Mesenchymal stem cell (in vitro differentiated cells and primary cell): ENCODE measurements at regions not wholly inside any gene's neighbourhood (a gene's known extent, or its start where the extent isn't known, plus 50 kb on each side); places are given as distances from the start of the nearest gene placed in this dataset.

Experiments used
- DNase-seq: peaks from one replicate; pipeline ENCODE4 v3.0.0-alpha.2; 2013
- H2AFZ ChIP-seq: one replicate; pipeline ENCODE4 v1.6.1; 2013; ENCODE audit warnings: low read depth, mild to moderate bottlenecking, control low read depth, inconsistent platforms, low read length, moderate library complexity
- H2AK5ac ChIP-seq: 2 replicates; pipeline ENCODE4 v1.6.1; 2013; ENCODE audit warnings: low read length, moderate library complexity, mild to moderate bottlenecking, inconsistent platforms; ENCODE audit not compliant: severe bottlenecking
- H2BK120ac ChIP-seq: one replicate; pipeline ENCODE4 v1.6.1; 2013; ENCODE audit warnings: low read depth, mild to moderate bottlenecking, inconsistent platforms, low read length, moderate library complexity
- H2BK12ac ChIP-seq, 2 experiments: one replicate each; pipeline ENCODE4 v1.6.1; 2013; ENCODE audit warnings: inconsistent platforms in 2 of 2, low read length in 2 of 2, mild to moderate bottlenecking in 2 of 2, moderate library complexity in 2 of 2, control low read depth in 1 of 2
- H2BK15ac ChIP-seq: one replicate; pipeline ENCODE4 v1.6.1; 2013; ENCODE audit warnings: mild to moderate bottlenecking, low read depth, inconsistent platforms; ENCODE audit not compliant: poor library complexity, severe bottlenecking
- H2BK5ac ChIP-seq: 2 replicates; pipeline ENCODE4 v1.6.1; 2013; ENCODE audit warnings: low read depth, mild to moderate bottlenecking, low read length, control low read depth, inconsistent platforms; ENCODE audit not compliant: poor library complexity, severe bottlenecking
- H3K14ac ChIP-seq, 2 experiments: one replicate each; pipeline ENCODE4 v1.6.1; 2013; ENCODE audit warnings: inconsistent platforms in 2 of 2, low read length in 2 of 2, control low read depth in 1 of 2, mild to moderate bottlenecking in 1 of 2, moderate library complexity in 1 of 2
- H3K18ac ChIP-seq, 2 experiments: one replicate each; pipeline ENCODE4 v1.6.1; 2013; ENCODE audit warnings: inconsistent platforms in 2 of 2, low read length in 2 of 2, control low read depth in 1 of 2, low read depth in 1 of 2, mild to moderate bottlenecking in 1 of 2
- H3K23ac ChIP-seq, 2 experiments: one replicate each; pipeline ENCODE4 v1.6.1; 2013; ENCODE audit warnings: inconsistent platforms in 2 of 2, low read length in 2 of 2, mild to moderate bottlenecking in 2 of 2, moderate library complexity in 2 of 2, control low read depth in 1 of 2
- H3K27ac ChIP-seq: 2 replicates; pipeline ENCODE4 v1.5.1; 2013; ENCODE audit warnings: mild to moderate bottlenecking, moderate library complexity, low read length, control low read depth, inconsistent platforms; ENCODE audit not compliant: poor library complexity, severe bottlenecking
- H3K27me3 ChIP-seq, 2 experiments: 2 replicates each; pipeline versions ENCODE4 v1.6.1 to v1.7.0; 2013; ENCODE audit warnings: low read length in 2 of 2, mild to moderate bottlenecking in 2 of 2, moderate library complexity in 2 of 2, control low read depth in 1 of 2, inconsistent platforms in 1 of 2; ENCODE audit not compliant: control insufficient read depth in 1 of 2, insufficient read depth in 1 of 2
- H3K36me3 ChIP-seq, 2 experiments: 2 replicates each; pipeline versions ENCODE4 v1.6.1 to v1.7.0; 2013; ENCODE audit warnings: low read length in 2 of 2, control low read depth in 1 of 2, inconsistent platforms in 1 of 2, low read depth in 1 of 2, mild to moderate bottlenecking in 1 of 2; ENCODE audit not compliant: insufficient read depth in 2 of 2, control insufficient read depth in 1 of 2
- H3K4ac ChIP-seq, 2 experiments: one replicate each; pipeline ENCODE4 v1.6.1; 2013; ENCODE audit warnings: inconsistent platforms in 2 of 2, low read length in 2 of 2, mild to moderate bottlenecking in 2 of 2, moderate library complexity in 2 of 2, control low read depth in 1 of 2, low read depth in 1 of 2
- H3K4me1 ChIP-seq: 2 replicates; pipeline ENCODE4 v1.6.1; 2013; ENCODE audit warnings: low read depth, low read length, control low read depth; ENCODE audit not compliant: control insufficient read depth, insufficient read depth
- H3K4me2 ChIP-seq: 2 replicates; pipeline ENCODE4 v1.6.1; 2013; ENCODE audit warnings: low read length, mild to moderate bottlenecking, inconsistent platforms; ENCODE audit not compliant: poor library complexity, severe bottlenecking
- H3K4me3 ChIP-seq, 2 experiments: 2 replicates each; pipeline versions ENCODE4 v1.5.1 to v1.7.0; 2013; ENCODE audit warnings: low read length in 2 of 2, mild to moderate bottlenecking in 2 of 2, control low read depth in 1 of 2, low read depth in 1 of 2; ENCODE audit not compliant: insufficient read depth in 1 of 2
- H3K79me1 ChIP-seq: replicated peaks from 2 replicates; pipeline ENCODE4 v1.6.1; 2013; ENCODE audit warnings: mild to moderate bottlenecking, control low read depth, low read length, inconsistent platforms; ENCODE audit not compliant: poor library complexity, severe bottlenecking
- H3K9ac ChIP-seq: 2 replicates; pipeline ENCODE4 v1.7.0; 2013; ENCODE audit warnings: mild to moderate bottlenecking, low read length, moderate library complexity
- H3K9me3 ChIP-seq: 2 replicates; pipeline ENCODE4 v1.7.0; 2013; ENCODE audit warnings: mild to moderate bottlenecking, low read length; ENCODE audit not compliant: control insufficient read depth
- H4K8ac ChIP-seq: one replicate; pipeline ENCODE4 v1.6.1; 2013; ENCODE audit warnings: inconsistent platforms, mild to moderate bottlenecking, low read length, moderate library complexity
- H4K91ac ChIP-seq: one replicate; pipeline ENCODE4 v1.6.1; 2013; ENCODE audit warnings: mild to moderate bottlenecking, low read length, inconsistent platforms
- WGBS: methylation state at CpG from one replicate; pipeline ENCODE4 v1.1.7; 2013; ENCODE audit warnings: mixed read lengths; 5-methylcytosine and 5-hydroxymethylcytosine counted together

DNA sequence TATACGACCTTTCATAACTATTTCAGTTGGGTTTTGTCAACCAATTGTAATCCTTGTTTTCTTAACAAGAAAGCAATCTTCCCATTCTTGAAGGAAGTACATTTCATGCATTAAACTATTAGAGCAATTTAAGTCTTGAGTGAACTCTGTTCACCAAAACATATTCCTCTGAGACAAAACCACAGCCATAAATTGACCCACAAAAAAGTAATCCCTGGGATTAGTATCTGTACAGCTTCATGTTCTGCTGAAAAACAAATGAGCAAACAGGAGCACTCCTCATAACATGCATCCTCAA, 207.0 kb upstream of the PDE5A start:
- H2BK15ac ChIP-seq: no peak overlapping the region
- no peaks in the 10 kb centered on the region for H3K27me3 ChIP-seq
- H3K79me1 ChIP-seq: no peaks in the 10 kb centered on the region
- H3K23ac ChIP-seq: no peak overlapping the region
- H2BK5ac ChIP-seq: no peak overlapping the region
- no peak overlapping the region for H3K4me3 ChIP-seq
- H3K4me1 ChIP-seq: no peaks in the 10 kb centered on the region
- no peak overlapping the region for H2BK12ac ChIP-seq
- peaks cover 5% of the 10 kb centered on the region for H3K9me3 ChIP-seq
- no peak overlapping the region for H4K8ac ChIP-seq
- H3K4ac ChIP-seq: no peak overlapping the region
- no peak overlapping the region for H2AK5ac ChIP-seq
- no peak overlapping the region for H3K27ac ChIP-seq
- WGBS: 0% methylated on average over 1 of the region's 1 CpG
- peak; percentile 86 for DNase-seq
- H3K14ac ChIP-seq: no peak overlapping the region
- H4K91ac ChIP-seq: no peak overlapping the region
- no peaks in the 10 kb centered on the region for H3K36me3 ChIP-seq
- no peak overlapping the region for H3K9ac ChIP-seq
- H3K18ac ChIP-seq: peak overlapping the region in 1 of 2 experiments; percentile 82
- no peak overlapping the region for H3K4me2 ChIP-seq
- no peak overlapping the region for H2AFZ ChIP-seq
- no peak overlapping the region for H2BK120ac ChIP-seq

DNA sequence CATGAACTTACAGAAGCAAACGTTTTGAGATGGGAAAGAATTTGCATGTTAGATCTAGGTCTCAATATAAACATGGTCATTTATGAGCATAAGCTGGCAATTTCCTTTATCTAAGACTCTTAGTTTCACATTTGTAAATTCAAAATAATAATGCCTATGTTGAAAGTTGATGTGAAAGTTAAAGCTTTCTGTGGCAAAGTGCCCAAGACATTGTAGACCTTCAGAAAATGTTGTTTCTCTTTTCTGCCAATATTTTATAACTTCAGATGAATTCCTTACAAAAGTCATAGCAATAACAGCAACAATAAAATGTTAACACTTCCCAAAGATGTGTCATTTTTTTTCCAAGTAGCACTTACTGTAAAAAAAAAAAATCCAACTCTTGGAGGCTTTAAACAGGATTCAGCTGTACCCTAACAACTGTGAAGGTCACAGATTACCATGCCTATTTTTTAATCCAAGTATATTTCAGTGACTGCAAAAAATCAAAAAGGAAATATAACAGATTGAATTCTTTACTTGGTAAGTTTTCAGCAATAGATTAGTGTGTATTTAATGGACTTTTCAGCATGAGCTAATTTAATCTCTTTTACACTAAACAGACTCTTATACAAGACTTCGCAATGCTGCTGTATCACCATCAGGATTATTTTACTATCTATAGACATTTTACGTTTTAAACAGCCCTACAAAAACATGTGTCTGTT, 206.5 kb upstream of the PDE5A start:
- Histone ChIP-seq H3K9ac (no peak overlapping the region), H2AK5ac (no peak overlapping the region), H3K36me3 (no peaks in the 10 kb centered on the region), H3K27ac (no peak overlapping the region), H3K4ac (no peak overlapping the region), H4K91ac (no peak overlapping the region), H2BK15ac (no peak overlapping the region), H3K4me1 (no peaks in the 10 kb centered on the region), H3K14ac (no peak overlapping the region), H2BK5ac (no peak overlapping the region), H3K27me3 (no peaks in the 10 kb centered on the region), H4K8ac (no peak overlapping the region), H3K4me3 (no peak overlapping the region), H3K79me1 (no peaks in the 10 kb centered on the region), H3K18ac (peak overlapping the region in 1 of 2 experiments; percentile 56), H2BK12ac (no peak overlapping the region), H3K4me2 (no peak overlapping the region), H3K9me3 (peaks cover 5% of the 10 kb centered on the region), H2BK120ac (no peak overlapping the region), H3K23ac (no peak overlapping the region), H2AFZ (no peak overlapping the region)
- DNase-seq: peak; percentile 24
- 16% methylated on average over 2 of the region's 3 CpGs for WGBS

DNA sequence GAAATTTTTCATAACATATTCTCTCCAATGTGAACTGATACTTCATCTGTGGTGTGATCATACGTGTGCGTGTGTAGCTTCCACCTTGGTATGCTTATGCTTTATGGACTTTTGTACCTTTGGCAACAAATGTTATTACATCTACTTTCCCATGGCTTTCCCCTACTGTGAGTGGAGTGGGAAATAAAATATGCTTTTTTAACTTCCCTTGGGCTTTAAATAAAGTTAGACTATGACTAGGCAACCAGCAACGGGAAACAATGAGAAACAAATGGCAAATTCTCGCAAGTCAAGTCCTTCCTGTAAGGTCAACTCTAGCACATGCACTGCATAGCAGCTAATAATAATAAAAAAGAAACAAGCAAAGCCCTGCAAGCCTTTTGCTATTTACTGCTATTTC, 205.0 kb upstream of the PDE5A start:
- Histone ChIP-seq H3K4me3 (no peak overlapping the region), H3K9me3 (peaks cover under 1% of the 10 kb centered on the region), H3K36me3 (no peaks in the 10 kb centered on the region), H3K23ac (no peak overlapping the region), H2BK12ac (no peak overlapping the region), H3K27ac (no peak overlapping the region), H2BK5ac (no peak overlapping the region), H3K4ac (no peak overlapping the region), H2AK5ac (no peak overlapping the region), H2BK15ac (no peak overlapping the region), H2BK120ac (no peak overlapping the region), H4K91ac (no peak overlapping the region), H3K18ac (no peak overlapping the region), H3K4me1 (no peaks in the 10 kb centered on the region), H3K14ac (no peak overlapping the region), H3K9ac (no peak overlapping the region), H3K79me1 (no peaks in the 10 kb centered on the region), H2AFZ (no peak overlapping the region), H4K8ac (no peak overlapping the region), H3K27me3 (no peaks in the 10 kb centered on the region), H3K4me2 (no peak overlapping the region)
- WGBS: 86% methylated on average over 4 of the region's 4 CpGs
- DNase-seq: no peak

DNA sequence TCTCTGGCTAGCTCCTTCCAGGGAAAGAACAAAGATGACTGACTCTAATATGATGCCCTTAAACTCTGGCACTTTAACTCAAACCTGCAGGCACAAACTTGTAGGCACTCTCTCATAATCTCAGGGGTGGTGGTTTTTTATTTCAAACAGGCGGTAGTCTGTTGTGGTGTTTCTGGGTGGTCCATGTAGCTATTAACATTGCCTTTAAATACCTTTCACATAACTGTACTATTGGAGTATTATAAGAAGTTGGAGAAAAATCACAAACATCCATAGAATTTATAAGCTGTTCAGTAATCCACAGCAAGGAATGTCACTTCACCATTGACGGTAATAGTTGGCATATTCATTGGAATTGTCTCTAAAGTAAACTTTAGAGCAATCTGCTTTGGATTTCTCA, 204.2 kb upstream of the PDE5A start:
- peak overlapping the region in 1 of 2 experiments; percentile 39 for H2BK12ac ChIP-seq
- H2AK5ac ChIP-seq: no peak overlapping the region
- no peak overlapping the region for H4K91ac ChIP-seq
- H3K4me2 ChIP-seq: no peak overlapping the region
- no peaks in the 10 kb centered on the region for H3K4me1 ChIP-seq
- H3K14ac ChIP-seq: no peak overlapping the region
- WGBS: no CpG with 5 or more reads among the region's 2 CpGs
- no peak overlapping the region for H2BK120ac ChIP-seq
- no peak overlapping the region for H4K8ac ChIP-seq
- H3K18ac ChIP-seq: peak overlapping the region in 1 of 2 experiments; percentile 24
- DNase-seq: no peak
- no peak overlapping the region for H3K4ac ChIP-seq
- no peaks in the 10 kb centered on the region for H3K36me3 ChIP-seq
- no peaks in the 10 kb centered on the region for H3K79me1 ChIP-seq
- H3K9ac ChIP-seq: no peak overlapping the region
- no peaks in the 10 kb centered on the region for H3K27me3 ChIP-seq
- no peak overlapping the region for H2AFZ ChIP-seq
- no peak overlapping the region for H3K4me3 ChIP-seq
- no peak overlapping the region for H2BK5ac ChIP-seq
- no peaks in the 10 kb centered on the region for H3K9me3 ChIP-seq
- H3K27ac ChIP-seq: peak overlapping the region; percentile 17
- H3K23ac ChIP-seq: no peak overlapping the region
- H2BK15ac ChIP-seq: no peak overlapping the region
